Coronary artery (tissue), 2 donors: ENCODE measurements at regions not wholly inside any gene's neighbourhood (a gene's known extent, or its start where the extent isn't known, plus 50 kb on each side); places are given as distances from the start of the nearest gene placed in this dataset.

Experiments
- DNase-seq: peaks from one replicate; pipeline ENCODE4 v3.0.0-alpha.2; 2017; ENCODE audit warnings: low spot score
- H3K27ac ChIP-seq, 2 donors: fragments of 200-600 bp; sonication (generic); one replicate each; pipeline ENCODE4 v1.5.1; 2016 to 2019
- H3K4me3 ChIP-seq: fragments of 200-600 bp; sonication (generic); 2 replicates; pipeline ENCODE4 v1.5.1; 2016; ENCODE audit warnings: mild to moderate bottlenecking, moderate library complexity
- CTCF ChIP-seq: fragments of 200-600 bp; sonication (generic); IDR thresholded peaks from one replicate; pipeline ENCODE4 v1.5.1; 2019; ENCODE audit warnings: antibody characterized with exemption

GRCh38 chr16:8158051-8158450 lies 432.3 kb downstream of the TMEM114 start:
- no peak overlapping the region for H3K27ac ChIP-seq
- no peak for TF ChIP-seq CTCF
- DNase-seq: no peak
- no peak overlapping the region for H3K4me3 ChIP-seq

DNA sequence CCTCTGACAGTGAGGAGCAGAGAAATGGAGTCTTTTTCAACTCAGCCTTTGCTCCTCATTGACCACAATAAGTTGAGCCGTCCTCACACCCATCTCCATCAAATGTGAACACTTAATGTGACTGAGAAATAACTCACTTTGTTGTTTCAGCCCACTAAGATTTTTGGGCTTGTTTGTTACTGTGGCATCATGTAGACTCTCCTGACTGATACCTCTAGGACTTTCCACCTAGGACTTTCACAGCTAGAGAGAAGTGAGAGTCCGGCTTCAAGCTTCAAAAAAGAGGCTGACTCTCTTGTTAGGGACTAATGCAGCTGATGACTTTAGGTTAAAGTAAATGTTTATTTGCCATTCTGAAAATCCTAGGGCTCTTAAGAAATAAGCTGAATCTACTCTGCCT lies 435.0 kb downstream of the TMEM114 start:
- Histone ChIP-seq H3K4me3 (no peak overlapping the region), H3K27ac (no peak overlapping the region)
- DNase-seq: no peak
- no peak for TF ChIP-seq CTCF

DNA sequence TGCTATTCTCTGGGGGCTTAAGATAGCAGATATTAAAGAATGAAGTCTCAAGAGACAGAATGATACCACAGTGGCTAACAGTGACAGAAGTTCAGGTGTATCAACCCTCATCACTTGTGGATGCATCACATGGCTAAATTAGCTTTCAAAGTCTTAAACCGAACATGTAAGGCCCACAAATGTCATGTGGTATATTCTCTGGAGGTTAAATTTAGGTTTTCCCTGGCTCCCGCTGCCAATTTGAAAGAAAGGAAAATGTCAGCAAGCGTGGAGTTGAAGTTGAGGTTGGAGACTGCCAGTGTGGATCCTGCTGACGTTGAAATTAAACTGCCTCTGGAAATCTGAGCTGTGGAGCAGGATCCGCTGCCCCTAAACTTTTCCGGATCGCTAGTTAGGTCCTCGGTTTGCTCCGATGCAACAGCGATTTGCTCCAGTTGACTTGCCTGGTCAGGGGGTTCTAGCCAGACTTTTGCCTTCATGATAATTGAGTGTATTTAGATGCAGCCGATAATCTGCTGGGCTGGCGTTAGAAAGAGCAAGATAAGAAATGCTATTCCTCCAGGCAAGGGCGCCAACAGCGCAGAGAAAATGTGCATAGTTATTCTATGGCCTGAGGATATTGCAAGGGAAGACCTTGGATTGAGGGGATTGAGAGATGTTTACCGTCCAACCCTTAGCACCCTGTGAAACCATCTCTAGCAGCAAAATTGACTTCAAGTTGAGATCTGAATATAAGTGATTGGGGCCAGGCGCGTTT lies 443.9 kb downstream of the TMEM114 start:
- H3K4me3 ChIP-seq: no peak overlapping the region
- no peak for TF ChIP-seq CTCF
- no peak for DNase-seq
- no peak overlapping the region for H3K27ac ChIP-seq

DNA sequence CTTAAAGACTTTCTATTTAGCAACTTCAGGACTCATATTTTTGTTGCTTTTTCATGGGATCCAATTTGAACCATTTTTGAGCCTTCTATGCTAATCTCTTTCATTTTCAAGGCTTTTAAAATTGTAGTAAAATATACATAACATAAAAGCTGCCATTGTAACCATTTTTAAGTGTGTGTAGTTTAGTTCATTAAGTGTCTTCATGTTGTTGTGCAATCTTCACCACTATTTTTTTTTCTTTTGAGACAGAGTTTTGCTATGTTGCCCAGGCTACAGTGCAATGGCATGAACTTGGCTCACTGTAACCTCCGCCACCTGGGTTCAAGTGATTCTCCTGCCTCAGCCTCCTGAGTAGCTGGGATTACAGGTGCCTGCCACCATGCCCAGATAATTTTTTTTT lies 451.6 kb downstream of the TMEM114 start:
- no peak for DNase-seq
- Histone ChIP-seq H3K4me3 (no peak overlapping the region), H3K27ac (no peak overlapping the region)
- no peak for TF ChIP-seq CTCF

DNA sequence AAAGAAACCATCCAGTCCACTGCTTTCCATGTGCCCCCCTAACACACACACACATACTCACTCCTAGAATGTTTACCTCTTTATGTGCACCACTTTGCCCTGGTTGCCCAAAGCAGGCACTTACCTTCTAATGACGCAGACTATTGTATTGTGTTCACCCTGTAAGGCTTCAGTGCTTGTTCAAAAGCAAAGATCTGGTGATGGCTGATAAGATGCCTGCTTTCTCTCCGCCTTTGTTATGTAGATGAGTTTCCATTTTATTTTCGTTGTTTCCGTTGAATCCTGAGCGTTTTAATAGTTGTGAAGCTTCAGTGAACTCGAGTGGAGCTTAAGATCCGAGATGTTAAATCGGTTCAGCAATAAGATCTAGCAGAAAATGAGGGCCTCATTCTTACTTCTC lies 452.7 kb downstream of the TMEM114 start:
- H3K27ac ChIP-seq: no peak overlapping the region
- no peak for TF ChIP-seq CTCF
- DNase-seq: no peak
- H3K4me3 ChIP-seq: no peak overlapping the region

DNA sequence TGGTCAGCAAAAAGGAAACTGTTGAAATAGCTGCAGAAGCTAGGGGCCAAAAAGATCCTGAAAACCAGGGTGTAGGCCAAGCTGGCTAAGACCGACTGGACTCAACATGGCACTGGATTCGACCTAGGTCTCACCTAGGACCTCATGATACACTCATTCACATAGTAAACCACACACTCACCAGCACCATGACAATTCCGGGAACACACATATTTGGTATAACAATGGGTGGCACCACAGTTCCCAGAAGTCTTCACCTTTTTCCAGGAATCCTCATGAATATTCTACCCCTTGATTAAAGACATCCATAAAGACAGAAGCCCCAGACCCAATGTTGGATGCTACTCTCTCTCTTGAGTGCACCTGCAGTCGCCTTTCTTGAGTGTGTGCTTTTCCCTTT lies 460.1 kb downstream of the TMEM114 start:
- H3K27ac ChIP-seq: no peak overlapping the region
- no peak for DNase-seq
- TF ChIP-seq CTCF: no peak
- H3K4me3 ChIP-seq: no peak overlapping the region

DNA sequence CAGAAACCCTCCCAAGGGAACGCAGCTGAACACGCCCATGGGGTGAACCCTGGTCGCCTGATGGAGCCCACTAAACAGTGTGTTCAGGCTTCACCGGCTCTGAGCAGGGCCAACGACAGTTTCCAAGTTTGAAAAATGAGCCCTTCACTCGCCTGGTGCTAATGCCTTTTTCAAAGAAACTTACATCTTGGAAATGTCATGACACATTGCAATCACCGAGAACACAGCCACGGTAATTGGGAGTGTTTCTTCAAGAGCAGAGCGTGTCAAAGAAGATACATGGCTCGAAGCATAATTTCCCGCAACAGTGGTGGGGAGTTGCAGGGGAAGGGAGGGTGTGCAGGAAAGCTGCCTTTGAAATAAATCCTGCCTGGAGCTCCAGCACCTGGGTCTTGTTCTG lies 463.2 kb downstream of the TMEM114 start:
- TF ChIP-seq CTCF: no peak
- no peak for DNase-seq
- Histone ChIP-seq H3K4me3 (no peak overlapping the region), H3K27ac (no peak overlapping the region)
